NCI-H524 treated with DMSO at 0.1 percent for 48 hours (cell line): ENCODE measurements at regions not wholly inside any gene's neighbourhood (a gene's known extent, or its start where the extent isn't known, plus 50 kb on each side); places are given as distances from the start of the nearest gene placed in this dataset.

Experiments used
- DNase-seq: peaks from one replicate; lab custom pipeline; 2025; lab: John Stamatoyannopoulos, UW

DNA sequence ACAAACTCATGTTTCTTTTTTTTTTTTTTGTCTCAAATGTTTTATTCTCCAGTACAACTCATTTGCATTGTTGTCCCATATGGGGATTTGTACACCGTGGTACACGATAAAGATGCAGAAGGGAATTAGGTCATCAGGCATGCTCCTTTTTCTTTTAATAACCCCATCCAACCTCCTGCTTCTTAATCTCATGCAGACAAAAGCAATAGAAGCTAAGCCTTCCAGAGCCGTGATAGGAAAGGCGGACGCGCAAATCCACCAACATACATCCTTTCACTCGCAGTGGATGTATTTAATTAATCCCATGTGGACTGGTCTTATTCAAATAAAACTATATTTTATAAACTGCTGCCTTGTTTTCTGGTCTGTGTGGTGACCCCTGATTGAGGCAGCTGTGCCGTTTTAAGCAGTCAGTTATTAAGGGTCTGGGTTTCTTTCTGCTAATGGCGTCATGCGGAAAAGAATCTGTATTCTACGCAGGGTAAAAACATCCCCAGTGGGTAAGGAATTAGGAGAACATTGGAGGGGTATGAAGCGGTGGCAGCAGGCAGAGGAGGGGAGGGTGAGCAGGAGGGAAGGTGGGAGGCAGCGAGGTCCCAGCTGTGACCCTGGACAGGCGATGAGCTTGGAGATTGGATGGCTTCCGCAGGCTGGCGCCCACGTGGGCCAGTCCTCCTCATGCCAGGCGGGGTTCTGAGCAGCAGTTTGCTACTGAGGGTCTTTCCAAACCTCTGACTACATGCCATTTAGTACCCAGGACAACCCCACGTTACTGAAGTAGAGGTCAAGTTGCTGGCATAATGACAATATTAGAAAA, 172.8 kb downstream of the LINC00237 start:
- no peak for DNase-seq

DNA sequence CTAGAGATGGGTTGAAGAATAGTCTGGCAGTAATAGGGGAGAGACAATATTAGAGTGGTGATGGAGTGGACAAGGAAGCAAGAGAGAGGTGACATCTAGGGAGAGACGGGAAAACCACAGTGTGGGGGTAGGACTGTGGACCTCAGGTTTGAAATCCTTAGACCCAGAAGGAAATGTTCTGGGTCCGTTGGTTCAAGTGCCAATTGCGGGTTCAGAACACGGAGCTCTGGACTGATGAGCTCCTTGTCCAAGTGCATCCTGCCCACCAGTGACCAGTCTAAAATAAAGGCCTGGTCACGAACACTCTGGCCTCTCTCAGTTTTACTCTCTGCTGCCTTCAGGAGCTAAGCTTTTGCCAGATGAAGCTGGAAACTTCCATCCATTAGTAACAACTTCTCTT, 174.0 kb downstream of the LINC00237 start:
- DNase-seq = no peak

GRCh38 chr20:20931632-20932031, 174.5 kb downstream of the LINC00237 start:
- DNase-seq = no peak

DNA sequence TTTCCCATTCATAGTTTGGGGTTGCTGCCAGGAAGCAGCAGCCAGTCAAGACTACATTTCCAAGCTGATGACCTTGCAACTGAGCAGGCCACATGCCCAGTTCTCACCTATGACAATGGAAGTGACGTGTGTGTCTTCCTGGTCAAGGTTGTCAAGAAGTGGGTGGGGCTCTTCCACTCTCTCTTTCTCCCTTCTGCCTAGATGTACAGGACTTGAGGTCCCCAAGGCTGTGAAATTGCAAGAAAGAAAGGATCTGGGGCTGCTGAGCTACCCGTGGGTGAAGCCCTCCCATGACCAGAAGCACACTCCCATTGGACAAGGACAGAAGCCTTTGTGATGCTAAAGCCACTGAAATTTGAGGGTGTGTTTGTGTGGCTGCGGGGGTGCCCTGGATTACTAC, 175.1 kb downstream of the LINC00237 start:
- DNase-seq = no peak

DNA sequence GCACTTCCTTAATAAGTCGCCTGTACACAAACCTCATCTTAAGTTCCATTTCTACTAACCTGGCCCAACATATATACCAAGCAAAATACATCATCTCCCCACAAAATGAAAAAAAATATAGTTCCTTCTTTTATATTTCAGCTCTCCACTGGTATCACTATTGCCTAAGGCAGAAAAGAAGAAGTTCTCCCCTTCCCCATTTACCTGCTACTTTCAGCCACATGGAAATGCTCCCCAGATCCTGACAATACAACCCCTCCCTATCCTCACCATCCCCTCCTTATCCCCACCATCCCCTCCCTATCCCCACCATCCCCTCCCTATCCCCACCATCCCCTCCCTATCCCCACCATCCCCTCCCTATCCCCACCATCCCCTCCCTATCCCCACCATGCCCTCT, 175.7 kb downstream of the LINC00237 start:
- DNase-seq = no peak

DNA sequence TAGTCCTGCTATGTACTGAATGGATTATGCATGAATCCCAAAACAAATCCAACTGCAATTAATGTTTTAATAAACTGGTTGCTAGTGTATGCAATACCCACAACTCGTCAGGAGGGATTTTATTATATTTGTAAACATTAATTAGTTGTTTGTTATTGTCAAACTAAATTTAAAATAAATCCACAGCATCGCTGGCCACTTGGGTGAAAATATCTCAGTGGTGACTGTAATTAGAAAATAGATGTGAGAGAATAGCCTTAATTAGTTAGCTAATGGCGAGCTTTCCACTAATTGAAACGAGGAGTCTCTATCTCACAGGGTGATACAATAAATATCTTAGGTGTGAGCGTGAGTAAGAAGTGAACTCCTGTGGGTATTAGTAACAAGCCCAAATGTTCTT, 176.8 kb downstream of the LINC00237 start:
- DNase-seq = no peak

DNA sequence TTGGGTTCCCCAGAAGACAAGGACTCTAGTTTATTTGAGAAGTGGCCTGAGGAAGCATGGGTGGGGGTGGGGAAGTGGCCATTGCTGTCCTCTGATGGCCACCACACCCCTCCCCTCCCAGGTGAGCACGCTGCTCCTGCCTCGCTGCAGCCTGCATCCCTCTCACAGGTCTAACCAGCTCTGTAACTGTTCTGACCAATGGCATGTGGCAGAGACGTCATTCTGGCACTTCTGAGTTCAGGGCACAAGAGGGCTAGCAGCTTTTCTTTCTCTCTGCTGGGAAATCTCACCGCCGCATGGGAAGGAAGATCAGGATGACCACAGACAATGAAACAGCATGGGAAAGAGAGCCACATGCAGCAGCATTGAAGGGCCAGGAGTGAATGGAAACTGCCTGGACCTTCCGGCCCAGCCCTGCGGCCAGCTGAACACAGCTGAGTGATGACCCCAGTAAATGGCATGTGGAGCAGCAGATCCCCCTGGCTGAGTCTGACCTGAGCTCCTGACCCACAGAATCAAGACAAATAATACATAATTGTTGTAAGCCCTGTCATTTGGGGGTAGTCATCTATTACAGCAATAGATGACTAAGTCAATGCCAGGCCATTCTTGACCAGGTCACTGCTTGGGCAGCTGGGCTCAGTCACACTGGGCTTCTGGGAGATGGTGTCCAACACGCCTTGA, 179.8 kb downstream of the LINC00237 start:
- no peak for DNase-seq

GRCh38 chr20:20920433-20920832, 185.7 kb downstream of the LINC00237 start:
- no peak for DNase-seq

DNA sequence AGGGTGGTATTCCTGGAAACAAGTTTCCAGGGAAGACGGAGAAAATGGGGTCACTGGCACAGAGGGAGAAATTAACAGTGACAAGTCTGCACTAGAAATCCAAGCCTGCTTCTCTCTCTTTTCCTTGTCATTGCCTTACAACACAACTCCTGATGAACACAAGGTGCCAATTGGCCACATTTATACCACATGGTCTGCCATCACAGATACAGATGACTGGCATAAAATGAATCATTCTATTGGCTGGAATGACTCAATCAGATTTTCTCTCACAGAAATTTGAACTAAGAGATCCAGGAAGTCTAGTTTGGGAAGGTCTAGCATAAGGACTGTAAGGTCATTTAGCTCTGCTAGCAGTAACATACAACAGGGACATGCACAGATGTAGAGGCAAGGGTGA, 190.3 kb downstream of the LINC00237 start:
- DNase-seq = no peak

DNA sequence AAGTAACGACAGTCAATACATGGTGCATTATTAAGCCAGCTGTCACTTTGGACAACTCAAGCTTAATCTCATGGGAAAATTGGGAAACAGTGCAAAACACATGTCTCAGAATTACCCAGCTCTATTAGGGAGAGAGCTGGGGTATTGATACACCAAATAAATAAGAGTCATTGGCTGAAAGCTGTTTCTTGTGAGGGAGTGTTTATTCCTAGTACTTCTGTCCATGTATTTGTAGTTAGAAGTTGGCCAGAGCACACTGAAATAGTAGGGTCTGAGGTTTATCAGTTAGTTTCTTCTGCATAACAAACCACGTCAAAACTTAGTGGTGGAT, 192.0 kb upstream of the RALGAPA2 start:
- no peak for DNase-seq

- no peak for DNase-seq
Observed at GRCh38 chr20:20903773-20904500, 191.5 kb upstream of the RALGAPA2 start.

- DNase-seq = no peak
Observed at GRCh38 chr20:20897922-20898321, 185.5 kb upstream of the RALGAPA2 start.

GRCh38 chr20:20897145-20897544, 184.7 kb upstream of the RALGAPA2 start:
- no peak for DNase-seq

- DNase-seq = no peak
Observed at GRCh38 chr20:20896606-20897005, 184.2 kb upstream of the RALGAPA2 start.

DNA sequence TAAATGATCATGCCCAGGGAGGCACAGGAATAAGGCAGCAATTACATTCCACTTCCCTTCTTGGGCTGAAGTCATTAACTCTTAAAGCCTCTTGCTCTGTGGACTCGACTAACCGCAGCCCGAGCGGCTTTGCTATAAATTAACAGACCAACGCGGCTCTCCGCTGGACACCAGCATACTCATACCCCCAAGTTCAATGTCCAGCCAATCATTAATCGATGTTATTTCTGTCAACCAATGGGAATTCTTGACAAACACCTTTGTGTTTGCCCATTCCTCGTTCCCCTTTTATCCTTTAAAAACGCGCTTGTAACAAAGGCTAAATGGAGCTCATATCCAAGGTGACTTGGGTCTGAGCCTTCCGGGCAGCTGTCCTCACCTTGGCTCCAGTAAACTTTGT, 183.1 kb upstream of the RALGAPA2 start:
- DNase-seq = no peak

GRCh38 chr20:20894753-20895152, 182.3 kb upstream of the RALGAPA2 start:
- no peak for DNase-seq

- DNase-seq = no peak
Observed at GRCh38 chr20:20894280-20894679, 181.8 kb upstream of the RALGAPA2 start.

- DNase-seq = no peak
Observed at GRCh38 chr20:20892328-20892727, 179.9 kb upstream of the RALGAPA2 start.

DNA sequence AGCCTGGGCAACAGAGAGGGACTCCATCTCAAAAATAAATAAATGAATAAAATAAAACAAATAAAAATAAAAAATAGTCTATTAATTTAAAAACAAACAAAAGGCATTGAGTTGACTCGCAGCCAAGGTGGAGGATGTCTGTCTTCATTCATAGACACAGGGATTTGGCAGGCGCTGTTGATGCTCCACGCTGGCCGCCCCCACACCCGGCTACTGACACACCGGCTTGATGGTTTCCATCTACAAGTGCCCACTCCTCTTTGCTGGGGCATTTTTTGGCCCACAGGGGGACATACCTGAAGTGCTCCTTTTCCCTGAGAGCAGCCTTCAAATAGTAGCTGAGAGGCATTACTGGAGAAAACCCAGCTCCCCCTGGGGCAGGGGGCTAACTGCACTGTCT, 178.3 kb upstream of the RALGAPA2 start:
- no peak for DNase-seq

GRCh38 chr20:20888936-20889335, 176.5 kb upstream of the RALGAPA2 start:
- no peak for DNase-seq

DNA sequence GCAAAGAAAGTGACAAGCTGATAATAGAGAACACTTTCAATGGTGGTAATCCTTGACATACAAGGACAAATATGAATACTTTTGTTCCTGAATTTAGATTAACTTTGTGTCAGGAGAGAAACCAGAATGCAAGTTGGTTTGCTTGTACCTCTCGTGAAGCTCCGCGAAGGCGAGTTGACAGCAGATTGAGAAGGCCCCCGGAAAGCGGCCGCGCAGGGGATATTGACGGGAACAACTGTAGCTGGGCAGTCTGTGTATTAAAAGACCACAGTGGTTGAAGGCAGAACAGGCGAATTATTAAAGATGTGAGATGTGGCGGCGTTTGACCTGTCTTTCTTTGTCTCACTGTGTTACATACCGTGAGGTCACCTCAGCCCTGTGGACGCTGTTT, 175.8 kb upstream of the RALGAPA2 start:
- no peak for DNase-seq

DNA sequence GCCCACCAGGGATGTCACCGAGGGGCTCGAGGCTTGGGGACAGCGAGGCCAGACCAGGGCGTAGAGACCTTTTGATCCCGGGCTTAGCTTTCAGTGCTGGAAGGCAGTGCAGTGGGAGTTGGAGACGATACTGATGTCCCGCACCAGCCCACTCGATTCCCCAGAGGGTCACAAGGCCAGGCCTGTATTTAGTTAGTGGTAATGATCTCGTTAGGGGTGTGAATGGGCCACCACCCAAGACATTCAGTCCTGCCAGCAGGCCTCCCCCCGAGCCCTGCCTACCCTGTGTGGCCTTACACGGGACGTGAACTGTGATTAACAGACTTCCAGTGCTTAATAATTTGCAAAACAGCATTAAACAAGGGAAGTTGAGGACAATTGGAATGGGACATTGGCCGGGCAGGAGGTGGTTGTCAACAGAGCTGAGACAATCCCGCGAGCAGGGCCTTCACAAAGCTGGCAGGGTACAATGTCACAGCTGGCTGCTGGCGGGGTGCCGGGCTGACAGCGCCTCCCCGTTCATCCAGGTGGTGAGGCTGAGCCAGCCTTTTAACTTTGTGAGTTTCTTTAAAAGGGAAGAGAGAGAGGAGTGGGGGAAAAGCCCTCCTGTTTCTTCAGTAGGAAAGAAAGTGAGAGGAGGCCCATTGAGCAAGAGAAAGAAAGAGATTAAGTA, 175.3 kb upstream of the RALGAPA2 start:
- no peak for DNase-seq

- no peak for DNase-seq
Observed at GRCh38 chr20:20881808-20882207, 169.4 kb upstream of the RALGAPA2 start.
